GM23338 (cell line): ENCODE measurements at regions not wholly inside any gene's neighbourhood (a gene's known extent, or its start where the extent isn't known, plus 50 kb on each side); places are given as distances from the start of the nearest gene placed in this dataset.

Source experiments
- ATAC-seq: fragments of 200-7000 bp; cut with Tn5 transposase; 3 replicates; pipeline ENCODE4 v1.9.1; 2020
- DNase-seq: peaks from one replicate; pipeline ENCODE4 v3.0.0-alpha.2; 2015; ENCODE audit warnings: low spot score
- H2AFZ ChIP-seq: fragments of 200-600 bp; sonication (generic); 2 replicates; pipeline ENCODE4 v1.8.0; 2016; ENCODE audit warnings: antibody characterized with exemption, mild to moderate bottlenecking, moderate library complexity
- H3F3A ChIP-seq: fragments of 200-600 bp; sonication (generic); replicated peaks from 2 replicates; pipeline ENCODE4 v1.8.0; 2017; ENCODE audit warnings: antibody characterized with exemption, mixed run types, low read depth
- H3K27ac ChIP-seq: fragments of 200-600 bp; sonication (generic); 2 replicates; pipeline ENCODE4 v1.6.1; 2016; ENCODE audit warnings: low read depth
- H3K27me3 ChIP-seq: fragments of 200-600 bp; sonication (generic); 2 replicates; pipeline ENCODE4 v1.8.0; 2016; ENCODE audit warnings: mild to moderate bottlenecking, mixed run types, moderate library complexity; ENCODE audit not compliant: insufficient read depth
- H3K36me3 ChIP-seq: fragments of 200-600 bp; sonication (generic); 2 replicates; pipeline ENCODE4 v1.8.0; 2016; ENCODE audit warnings: mild to moderate bottlenecking; ENCODE audit not compliant: insufficient read depth
- H3K4me1 ChIP-seq: fragments of 200-600 bp; sonication (generic); 2 replicates; pipeline ENCODE4 v1.8.0; 2016; ENCODE audit warnings: mild to moderate bottlenecking, moderate library complexity; ENCODE audit not compliant: insufficient read depth
- H3K4me2 ChIP-seq: fragments of 200-600 bp; sonication (generic); 2 replicates; pipeline ENCODE4 v1.7.1; 2017; ENCODE audit warnings: mixed run types
- H3K4me3 ChIP-seq: fragments of 200-600 bp; sonication (generic); 2 replicates; pipeline ENCODE4 v1.6.1; 2016; ENCODE audit warnings: mixed run types
- H3K79me2 ChIP-seq: fragments of 200-600 bp; sonication (generic); replicated peaks from 2 replicates; pipeline ENCODE4 v1.8.0; 2017; ENCODE audit warnings: mild to moderate bottlenecking; ENCODE audit not compliant: insufficient read depth
- H3K9me2 ChIP-seq: fragments of 200-600 bp; sonication (generic); 2 replicates; pipeline ENCODE4 v1.8.0; 2017; ENCODE audit not compliant: insufficient read depth
- H4K20me1 ChIP-seq: fragments of 200-600 bp; sonication (generic); replicated peaks from 2 replicates; pipeline ENCODE4 v1.8.0; 2017; ENCODE audit warnings: mild to moderate bottlenecking; ENCODE audit not compliant: insufficient read depth
- H3K27ac Mint-ChIP-seq: 2 replicates; pipeline ENCODE4 v1.8.0; 2020; ENCODE audit warnings: inconsistent platforms, mild to moderate bottlenecking, moderate library complexity, mixed read lengths
- H3K27me3 Mint-ChIP-seq: 3 replicates; pipeline ENCODE4 v1.8.0; 2022; ENCODE audit warnings: low read depth, mild to moderate bottlenecking, moderate library complexity, mixed read lengths, inconsistent platforms; ENCODE audit not compliant: insufficient read depth, poor library complexity
- H3K36me3 Mint-ChIP-seq: 3 replicates; pipeline ENCODE4 v1.8.0; 2021; ENCODE audit warnings: low read depth, mild to moderate bottlenecking, inconsistent platforms, moderate library complexity, mixed read lengths
- H3K4me1 Mint-ChIP-seq: 3 replicates; pipeline ENCODE4 v1.8.0; 2020; ENCODE audit warnings: mild to moderate bottlenecking, inconsistent platforms, mixed read lengths
- H3K4me3 Mint-ChIP-seq: 3 replicates; pipeline ENCODE4 v1.8.0; 2021; ENCODE audit warnings: moderate library complexity, mild to moderate bottlenecking, inconsistent platforms, mixed read lengths
- H3K9me3 Mint-ChIP-seq: 3 replicates; pipeline ENCODE4 v1.8.0; 2020; ENCODE audit warnings: moderate library complexity, mild to moderate bottlenecking, inconsistent platforms, mixed read lengths
- CREB1 ChIP-seq: fragments of 250-450 bp; sonication (Bioruptor Pico); IDR thresholded peaks from 2 replicates; pipeline ENCODE4 v1.5.0; 2020; ENCODE audit warnings: low read depth, mild to moderate bottlenecking, moderate library complexity
- EZH2phosphoT487 ChIP-seq: fragments of 200-600 bp; sonication (generic); IDR thresholded peaks from one replicate; pipeline ENCODE4 v1.8.1; 2018; ENCODE audit warnings: antibody characterized with exemption; ENCODE audit not compliant: unreplicated experiment
- NANOG ChIP-seq: IDR thresholded peaks from 2 replicates; pipeline ENCODE4 v1.6.1; 2016; ENCODE audit warnings: antibody characterized with exemption, borderline replicate concordance
- STAT1 ChIP-seq: IDR thresholded peaks from one replicate; pipeline ENCODE4 v1.6.1; 2016; ENCODE audit warnings: antibody characterized with exemption; ENCODE audit not compliant: unreplicated experiment
- ZNF331 ChIP-seq: fragments of 250-450 bp; sonication (Bioruptor Pico); IDR thresholded peaks from 2 replicates; pipeline ENCODE4 v1.5.0; 2020; ENCODE audit warnings: low read depth, mild to moderate bottlenecking, moderate library complexity
- ZNF462 ChIP-seq: fragments of 250-450 bp; sonication (Bioruptor Pico); IDR thresholded peaks from 2 replicates; pipeline ENCODE4 v1.5.0; 2020; ENCODE audit warnings: mild to moderate bottlenecking, moderate library complexity

DNA sequence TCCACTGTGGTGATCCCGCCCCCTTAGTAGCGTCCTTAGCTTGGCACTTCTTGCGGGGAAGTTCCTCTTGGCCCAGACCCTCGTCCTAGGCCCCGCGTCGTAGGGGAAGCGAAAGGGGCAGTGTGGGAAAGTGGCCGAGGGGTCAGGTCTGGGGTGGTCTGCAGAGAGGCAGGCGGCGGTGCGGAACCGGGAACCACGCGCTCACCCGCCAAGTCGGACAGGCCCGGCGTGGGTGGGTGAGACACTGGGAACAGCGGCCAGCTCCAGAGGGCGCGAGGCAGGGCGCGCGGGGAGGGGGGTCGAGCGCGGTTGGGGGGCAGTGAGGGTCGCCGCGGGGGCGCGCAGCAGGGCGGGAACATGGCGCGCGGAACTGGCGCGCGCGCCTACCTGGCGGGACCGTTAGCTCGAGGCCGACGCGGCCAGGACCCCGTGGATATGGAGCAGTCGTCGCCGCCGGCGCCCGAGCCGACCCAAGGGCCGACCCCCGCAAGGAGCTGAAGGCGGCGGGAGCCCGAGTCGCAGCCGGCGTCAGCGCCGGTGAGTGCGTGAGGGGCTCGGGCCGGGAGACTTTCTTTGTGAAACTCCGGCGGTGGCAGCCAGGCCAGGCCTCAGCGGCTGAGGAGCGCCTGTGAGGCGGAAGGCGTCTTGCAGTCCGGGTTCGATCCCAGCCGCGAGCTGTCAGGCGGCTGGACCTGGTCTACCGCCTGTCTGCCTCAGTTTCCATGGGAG, 2896.7 kb upstream of the TEKT4 start:
- Mint-ChIP-seq H3K36me3 (no peaks in the 10 kb centered on the region; the same call in 2 of the 3 replicates), H3K4me1 (no peaks in the 10 kb centered on the region), H3K27me3 (no peaks in the 10 kb centered on the region), H3K4me3 (no peak overlapping the region), H3K27ac (no peak overlapping the region), H3K9me3 (peaks cover 69% of the 10 kb centered on the region)
- no peaks in the 10 kb centered on the region for H3F3A ChIP-seq
- H3K4me1 ChIP-seq, result no peaks in the 10 kb centered on the region
- H3K79me2 ChIP-seq, result no peaks in the 10 kb centered on the region
- no peaks in the 10 kb centered on the region for H3K9me2 ChIP-seq
- no peak overlapping the region for H3K4me3 ChIP-seq
- H3K36me3 ChIP-seq, result no peaks in the 10 kb centered on the region
- DNase-seq (no peak), ATAC-seq (no peak)
- H4K20me1 ChIP-seq, result no peaks in the 10 kb centered on the region
- H2AFZ ChIP-seq, result no peak overlapping the region
- no peak overlapping the region for H3K27ac ChIP-seq
- H3K4me2 ChIP-seq, result no peak overlapping the region
- no peaks in the 10 kb centered on the region for H3K27me3 ChIP-seq
- TF ChIP-seq NANOG (no peak), ZNF462 (CRISPR knock-in tag) (no peak), CREB1 (CRISPR knock-in tag) (no peak), STAT1 (no peak), EZH2phosphoT487 (no peak)

GRCh38 chr2:91975130-91975491, 2896.1 kb upstream of the TEKT4 start:
- Mint-ChIP-seq H3K27me3 (no peaks in the 10 kb centered on the region), H3K4me3 (no peak overlapping the region), H3K36me3 (no peaks in the 10 kb centered on the region; the same call in 2 of the 3 replicates), H3K27ac (no peak overlapping the region), H3K9me3 (peaks cover 75% of the 10 kb centered on the region), H3K4me1 (no peaks in the 10 kb centered on the region)
- no peaks in the 10 kb centered on the region for H3K9me2 ChIP-seq
- H3K4me2 ChIP-seq, result no peak overlapping the region
- DNase-seq (no peak), ATAC-seq (no peak)
- no peaks in the 10 kb centered on the region for H3K27me3 ChIP-seq
- no peak overlapping the region for H2AFZ ChIP-seq
- no peak overlapping the region for H3K27ac ChIP-seq
- no peaks in the 10 kb centered on the region for H3F3A ChIP-seq
- H3K79me2 ChIP-seq, result no peaks in the 10 kb centered on the region
- H3K4me1 ChIP-seq, result no peaks in the 10 kb centered on the region
- no peak overlapping the region for H3K4me3 ChIP-seq
- no peaks in the 10 kb centered on the region for H4K20me1 ChIP-seq
- H3K36me3 ChIP-seq, result no peaks in the 10 kb centered on the region
- TF ChIP-seq ZNF462 (CRISPR knock-in tag) (no peak), STAT1 (no peak), ZNF331 (no peak)
